HG03159 (cell line): ENCODE measurements at regions not wholly inside any gene's neighbourhood (a gene's known extent, or its start where the extent isn't known, plus 50 kb on each side); places are given as distances from the start of the nearest gene placed in this dataset.

Source experiments
- ATAC-seq: cut with Tn5 transposase; IDR thresholded peaks from one replicate; pipeline ENCODE4 v1.9.1; 2021; ENCODE audit warnings: mild to moderate bottlenecking, moderate library complexity; ENCODE audit not compliant: unreplicated experiment

DNA sequence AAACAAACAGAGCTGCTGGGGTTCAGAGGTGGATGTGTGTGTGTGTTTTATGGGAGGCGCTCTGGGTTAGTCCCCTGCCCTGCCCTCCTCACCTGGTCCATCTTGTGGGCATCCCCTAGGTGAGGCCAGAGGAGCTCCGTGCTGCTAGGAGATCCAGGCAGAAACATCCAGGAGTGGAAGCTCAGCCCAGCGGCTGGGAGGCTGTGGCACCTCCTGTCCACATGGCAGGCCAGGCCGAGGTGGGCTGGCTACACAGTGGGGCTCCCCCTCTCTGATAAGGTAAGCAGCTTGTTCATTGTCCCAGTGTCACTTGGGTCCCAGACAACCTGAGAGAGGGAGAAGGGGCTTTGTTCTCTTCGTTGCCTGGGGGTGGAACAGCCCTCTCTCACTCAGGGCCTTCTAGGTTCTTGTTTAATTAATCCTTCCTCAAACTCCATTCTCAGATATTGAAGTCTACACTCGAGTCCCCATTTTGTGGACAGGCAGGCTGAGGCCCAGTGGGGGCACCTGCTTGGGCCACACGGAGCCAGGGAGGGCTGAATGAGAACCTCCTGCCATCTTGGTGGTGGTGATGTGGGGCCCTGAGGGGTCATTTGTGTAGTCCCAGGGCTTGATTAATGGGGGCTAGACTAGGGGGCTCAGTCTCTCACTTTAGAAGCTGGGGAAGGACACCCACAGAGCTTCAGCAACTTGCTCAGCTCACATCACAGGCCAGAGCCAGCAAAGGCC, 216.8 kb upstream of the GPR26 start:
- no peak for ATAC-seq

- ATAC-seq = no peak
These were observed 215.1 kb upstream of the GPR26 start for GRCh38 chr10:123450956-123451605.

DNA sequence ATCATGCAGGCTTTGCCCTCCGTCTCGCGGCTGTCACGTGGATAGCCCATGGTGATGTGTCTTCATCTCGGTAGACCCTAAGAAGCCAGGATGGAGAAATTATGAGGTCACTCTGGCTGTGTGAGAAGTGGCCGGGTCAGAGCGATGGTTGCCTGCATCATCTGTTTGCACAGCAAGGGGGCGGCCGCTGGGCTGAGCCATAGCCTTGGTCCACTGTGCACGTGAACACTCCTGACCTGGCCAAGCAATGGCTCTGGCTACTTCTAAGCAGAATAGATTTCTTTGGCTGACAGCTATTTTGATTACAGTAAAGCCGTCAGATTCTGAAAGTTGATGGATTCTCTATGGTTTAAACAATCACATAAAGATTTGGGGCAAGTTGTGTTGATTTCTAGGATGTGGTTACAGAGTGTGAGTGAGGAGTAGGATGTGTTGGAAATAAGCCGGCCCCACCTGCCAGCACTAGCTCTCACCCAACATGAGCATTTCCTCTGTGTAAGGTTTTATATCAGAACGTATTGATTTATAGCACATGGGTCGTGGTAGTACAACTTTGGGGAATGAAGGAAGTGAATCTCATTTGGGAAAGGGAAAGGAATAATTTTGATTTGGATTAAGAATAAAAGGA, 214.4 kb upstream of the GPR26 start:
- no peak for ATAC-seq

DNA sequence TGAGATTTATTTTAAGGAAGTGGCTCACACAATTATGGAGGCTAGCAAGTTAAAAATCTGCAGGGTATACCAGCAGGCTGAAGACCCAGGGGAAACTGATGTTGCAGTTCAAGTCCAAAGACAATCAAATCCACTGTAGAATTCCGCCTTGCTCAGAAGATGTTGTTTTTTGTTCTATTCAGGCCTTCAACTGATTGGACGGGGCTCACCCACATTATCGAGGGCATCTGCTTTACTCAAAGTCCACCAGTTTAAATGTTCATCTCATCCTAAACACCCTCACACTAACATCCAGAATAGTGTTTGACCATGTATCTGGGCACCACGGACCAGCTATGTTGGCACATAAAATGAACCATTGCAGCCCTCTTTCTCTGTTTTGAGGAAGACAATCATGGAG, 211.2 kb upstream of the GPR26 start:
- ATAC-seq = no peak

DNA sequence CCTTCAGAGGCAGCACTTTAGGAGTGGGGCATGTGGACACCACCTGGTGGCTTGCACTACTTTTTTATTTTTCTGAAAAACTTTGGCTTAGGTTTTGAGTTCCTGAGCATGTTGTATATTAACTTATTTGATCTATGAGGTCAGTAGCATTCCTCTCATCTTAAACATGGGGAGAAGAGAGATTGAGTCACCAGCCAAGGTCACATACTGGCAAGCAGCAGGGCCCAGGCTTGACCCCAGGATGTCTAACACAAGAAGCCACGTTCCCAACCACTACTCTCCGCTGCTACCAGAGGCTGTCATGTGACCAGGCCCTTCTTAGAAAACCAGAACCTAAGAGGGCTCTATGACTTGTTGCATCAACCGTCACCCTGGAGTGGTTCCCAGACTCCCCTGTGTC, 210.3 kb upstream of the GPR26 start:
- no peak for ATAC-seq

- no peak for ATAC-seq
These were observed 207.2 kb upstream of the GPR26 start for GRCh38 chr10:123458933-123459332.

GRCh38 chr10:123459371-123460091, 206.6 kb upstream of the GPR26 start:
- ATAC-seq = no peak

DNA sequence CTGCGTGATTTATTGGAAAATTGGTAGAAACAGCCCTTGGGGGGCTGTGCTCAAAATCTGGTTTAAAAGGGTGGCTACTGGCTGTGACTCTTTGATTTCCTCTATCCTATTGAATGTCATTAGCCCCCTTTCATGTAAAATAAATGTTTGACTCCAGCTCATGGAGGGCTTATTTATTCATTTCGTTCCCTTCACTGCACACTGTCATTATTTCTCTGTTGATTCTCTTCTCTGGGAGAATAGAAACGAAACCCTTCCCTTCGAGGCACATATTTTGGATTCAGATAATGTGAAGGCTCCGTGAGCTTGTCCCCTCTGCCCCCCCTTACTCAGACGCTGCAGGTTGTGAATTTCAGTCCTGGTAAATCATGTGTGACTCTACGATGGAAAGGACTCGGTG, 203.9 kb upstream of the GPR26 start:
- no peak for ATAC-seq

DNA sequence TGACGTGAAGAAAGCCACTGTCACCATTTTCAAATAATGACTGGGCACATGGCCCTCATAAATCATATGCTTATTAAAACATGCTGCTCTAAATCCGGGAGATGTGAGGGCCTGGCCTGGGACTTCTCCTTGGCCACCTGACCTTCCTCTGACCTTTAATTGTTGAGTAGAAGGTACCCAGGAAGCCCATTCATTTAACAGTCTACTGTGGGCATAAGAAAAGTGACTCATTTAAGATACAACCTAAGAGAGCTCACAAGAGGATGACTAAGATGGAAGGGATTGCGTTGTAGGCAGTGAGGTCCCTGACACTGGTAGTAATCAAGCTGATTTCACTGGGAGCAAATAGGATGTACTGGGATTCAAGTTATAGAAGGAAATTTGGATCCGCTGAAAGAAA, 203.4 kb upstream of the GPR26 start:
- no peak for ATAC-seq

GRCh38 chr10:123463181-123463580, 203.0 kb upstream of the GPR26 start:
- ATAC-seq = no peak

- ATAC-seq = no peak
These were observed 202.5 kb upstream of the GPR26 start for GRCh38 chr10:123463698-123464097.

GRCh38 chr10:123464430-123465323, 201.5 kb upstream of the GPR26 start:
- no peak for ATAC-seq

DNA sequence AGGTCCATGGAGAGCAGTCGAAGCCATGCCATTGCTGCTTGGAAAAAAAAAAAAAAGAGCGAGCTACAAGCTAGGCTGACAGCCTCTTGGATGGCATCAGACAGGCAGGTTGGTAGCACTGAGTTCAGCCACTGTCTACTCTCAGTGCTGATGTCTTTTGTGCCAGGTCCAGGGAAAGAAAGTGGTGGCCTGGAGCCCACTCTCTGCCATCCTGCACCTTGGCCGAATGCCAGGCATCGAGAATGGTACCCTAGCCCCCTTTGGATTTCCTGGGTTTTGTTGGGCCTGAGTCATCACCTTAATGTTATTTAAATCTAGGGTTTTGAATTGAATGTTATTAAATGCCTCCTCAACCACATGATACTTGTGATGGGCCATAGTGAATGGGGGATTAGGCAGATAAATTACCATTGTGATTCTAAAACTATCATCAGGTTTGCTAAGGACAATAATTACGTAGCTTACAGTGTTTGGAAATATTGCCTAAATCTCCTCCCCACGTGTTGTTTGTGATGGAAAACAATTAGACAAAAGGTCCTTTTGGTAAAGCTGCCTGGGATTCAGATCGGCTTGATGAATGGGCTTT, 195.7 kb upstream of the GPR26 start:
- no peak for ATAC-seq

- no peak for ATAC-seq
These were observed 194.3 kb upstream of the GPR26 start for GRCh38 chr10:123471811-123472210.

DNA sequence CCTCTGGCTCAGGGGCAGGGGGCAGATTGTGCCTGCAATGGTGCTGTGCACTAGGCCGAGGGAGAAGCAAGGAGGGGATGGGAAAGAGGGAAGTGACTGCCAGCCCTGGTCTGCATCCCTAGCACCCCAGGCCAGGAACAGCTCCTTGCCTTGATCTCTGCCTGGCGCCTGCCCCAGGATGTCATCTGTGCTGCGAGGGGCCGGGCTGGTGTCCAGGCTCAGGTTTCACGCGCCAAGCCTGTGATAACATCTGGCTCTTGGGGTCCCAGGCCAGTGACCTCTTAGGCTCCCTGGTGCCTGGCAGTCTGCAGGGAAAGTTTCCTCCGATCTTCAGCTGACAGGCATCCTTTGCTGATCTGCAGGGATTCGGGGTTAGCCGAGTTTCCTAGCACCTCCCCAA, 193.5 kb upstream of the GPR26 start:
- no peak for ATAC-seq

- no peak for ATAC-seq
These were observed 191.5 kb upstream of the GPR26 start for GRCh38 chr10:123474700-123475099.

- ATAC-seq = no peak
These were observed 190.7 kb upstream of the GPR26 start for GRCh38 chr10:123475466-123475865.

GRCh38 chr10:123478116-123478515, 188.0 kb upstream of the GPR26 start:
- ATAC-seq = no peak

DNA sequence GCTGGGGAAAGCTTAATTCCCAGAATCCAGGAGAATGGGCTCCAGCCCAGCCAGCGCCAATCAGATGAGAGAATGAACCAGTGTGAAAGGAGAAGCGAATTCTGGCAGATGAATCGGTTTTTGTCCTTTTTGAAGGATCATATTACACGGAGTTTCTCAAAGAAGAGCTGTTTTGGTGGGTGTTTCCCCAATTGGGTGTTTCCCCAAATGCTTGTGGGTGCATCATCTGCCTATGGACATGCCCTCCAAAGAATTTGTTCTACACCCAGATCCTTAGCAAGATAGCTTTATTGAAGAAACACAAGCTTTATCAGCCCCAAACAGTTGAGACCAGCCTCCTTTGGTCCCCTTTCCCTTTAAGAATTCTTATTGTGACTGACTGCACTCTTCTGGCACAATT, 186.5 kb upstream of the GPR26 start:
- ATAC-seq = no peak

DNA sequence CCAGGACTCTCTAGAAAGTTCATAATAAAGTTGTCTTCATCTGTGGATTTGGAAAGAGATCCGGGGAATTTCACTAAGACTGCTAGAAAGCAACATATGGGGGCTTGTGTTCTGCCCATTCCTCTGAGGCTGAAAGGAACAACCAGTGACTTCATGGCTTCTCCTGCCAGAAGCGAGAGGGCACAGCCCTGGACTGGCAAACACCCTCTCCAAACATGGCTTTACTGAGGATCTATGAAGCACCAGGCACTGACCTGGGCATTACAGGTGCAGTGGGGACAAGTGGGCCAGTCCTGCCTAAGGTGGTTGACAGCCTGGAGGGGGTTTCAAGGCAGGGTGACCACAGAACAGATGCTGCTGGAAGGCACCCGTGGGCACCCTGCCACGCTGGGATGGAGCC, 185.8 kb upstream of the GPR26 start:
- no peak for ATAC-seq
